H1 (cell line): ENCODE measurements at regions not wholly inside any gene's neighbourhood (a gene's known extent, or its start where the extent isn't known, plus 50 kb on each side); places are given as distances from the start of the nearest gene placed in this dataset.

Experiments used
- EP300 ChIP-seq, 2 experiments: IDR thresholded peaks; 1 replicate in 1 of 2; 2 replicates in 1 of 2; pipeline ENCODE4 v1.6.1; 2011 to 2012; ENCODE audit warnings: low read depth in 2 of 2, low read length in 2 of 2, mild to moderate bottlenecking in 2 of 2, borderline replicate concordance in 1 of 2, inconsistent platforms in 1 of 2, moderate library complexity in 1 of 2
- EZH2 ChIP-seq: fragments of 200-600 bp; sonication (generic); IDR thresholded peaks from 2 replicates; pipeline ENCODE4 v1.7.1; 2012; ENCODE audit warnings: low read depth, mild to moderate bottlenecking, moderate library complexity, low read length, inconsistent platforms; ENCODE audit not compliant: severe bottlenecking
- JUN ChIP-seq: IDR thresholded peaks from 2 replicates; pipeline ENCODE4 v1.6.1; 2011; ENCODE audit warnings: low read depth, mild to moderate bottlenecking, improper control_type of control experiment, low read length
- POLR2A ChIP-seq, 2 experiments: IDR thresholded peaks; 1 replicate in 1 of 2; 2 replicates in 1 of 2; pipeline ENCODE4 v1.6.1; 2011; ENCODE audit warnings: low read depth in 2 of 2, low read length in 2 of 2, mild to moderate bottlenecking in 2 of 2; ENCODE audit errors: control extremely low read depth in 1 of 2
- RFX5 ChIP-seq: IDR thresholded peaks from 2 replicates; pipeline ENCODE4 v1.6.1; 2011; ENCODE audit warnings: low read depth, low read length, improper control_type of control experiment, borderline replicate concordance
- SIN3A ChIP-seq, 2 experiments: IDR thresholded peaks in 1 of 2; conservative IDR thresholded peaks in 1 of 2; 2 replicates each; pipeline ENCODE4 v1.6.1; 2011 to 2012; ENCODE audit warnings: low read length in 2 of 2, improper control_type of control experiment in 1 of 2, low read depth in 1 of 2, mild to moderate bottlenecking in 1 of 2
- SRF ChIP-seq: IDR thresholded peaks from 2 replicates; pipeline ENCODE4 v1.6.1; 2011; ENCODE audit warnings: mild to moderate bottlenecking, low read depth, low read length, moderate library complexity
- TEAD4 ChIP-seq: IDR thresholded peaks from 2 replicates; pipeline ENCODE4 v1.6.1; 2012; ENCODE audit warnings: low read depth, low read length, inconsistent platforms, mixed read lengths
- USF2 ChIP-seq: IDR thresholded peaks from 2 replicates; pipeline ENCODE4 v1.6.1; 2011; ENCODE audit warnings: low read length, improper control_type of control experiment

- TF ChIP-seq TEAD4 = no peak
- no peak for TF ChIP-seq JUN
- TF ChIP-seq POLR2A (IDR thresholded peaks at IDR 0.05; ENCODE audit: control extremely low read depth in 1 of 2, low read depth in 2 of 2, low read length in 2 of 2) = no peak
- TF ChIP-seq SIN3A (conservative IDR thresholded peaks at IDR 0.05 in 1 of 2, IDR thresholded peaks at IDR 0.05 in 1 of 2; ENCODE audit: low read depth in 1 of 2, low read length in 2 of 2) = no peak
- TF ChIP-seq SRF = no peak
- TF ChIP-seq EZH2 = no peak
- TF ChIP-seq RFX5 = no peak
- no peak for TF ChIP-seq EP300 (IDR thresholded peaks at IDR 0.05; ENCODE audit: borderline replicate concordance in 1 of 2, low read depth in 2 of 2, low read length in 2 of 2)
- no peak for TF ChIP-seq USF2
Observed at GRCh38 chr7:1360521-1360971, 98.7 kb downstream of the MICALL2 start.
